ENCODE measurements at regions not wholly inside any gene's neighbourhood (a gene's known extent, or its start where the extent isn't known, plus 50 kb on each side); places are given as distances from the start of the nearest gene placed in this dataset.

GRCh38 chr5:10056228-10056760, 193.4 kb downstream of the ATPSCKMT start:
- intact Hi-C loops (cut with DNase I) = no loop called here
- Histone ChIP-seq H3K36me3 (ENCODE audit: control insufficient read depth in 1 of 2, insufficient read depth in 2 of 2, low read length in 1 of 2) (no peaks in the 10 kb centered on the region), H3K4me3 (ENCODE audit: low read length in 2 of 2) (no peak overlapping the region), H3K27ac (ENCODE audit: low read depth in 1 of 2, low read length in 2 of 2) (no peak overlapping the region), H3K4me1 (ENCODE audit: control insufficient read depth in 1 of 2, insufficient read depth in 2 of 2, low read length in 2 of 2) (no peaks in the 10 kb centered on the region), H3K9me3 (ENCODE audit: control insufficient read depth, low read length) (peaks cover 9% of the 10 kb centered on the region), H3K27me3 (ENCODE audit: control insufficient read depth in 1 of 2, insufficient read depth in 2 of 2, low read length in 1 of 2) (no peaks in the 10 kb centered on the region)
- 78 to 87% methylated on average over 7 of the region's 7 CpGs for WGBS, 2 donors
- ATAC-seq (ENCODE audit: low FRiP score) = no peak
- no peak for DNase-seq

- H3K4me3 ChIP-seq (ENCODE audit: low read length in 2 of 2) = no peak overlapping the region
- H3K36me3 ChIP-seq (ENCODE audit: control insufficient read depth in 1 of 2, insufficient read depth in 2 of 2, low read length in 1 of 2) = no peaks in the 10 kb centered on the region
- no peaks in the 10 kb centered on the region for H3K27me3 ChIP-seq (ENCODE audit: control insufficient read depth in 1 of 2, insufficient read depth in 2 of 2, low read length in 1 of 2)
- ATAC-seq (ENCODE audit: low FRiP score) (no peak), DNase-seq (no peak)
- no peaks in the 10 kb centered on the region for H3K4me1 ChIP-seq (ENCODE audit: control insufficient read depth in 1 of 2, insufficient read depth in 2 of 2, low read length in 2 of 2)
- intact Hi-C loops (cut with DNase I) = no loop called here
- peaks cover 7% of the 10 kb centered on the region for H3K9me3 ChIP-seq (ENCODE audit: control insufficient read depth, low read length)
- 71 to 72% methylated on average over 1 of the region's 1 CpG for WGBS, 2 donors
- no peak overlapping the region for H3K27ac ChIP-seq (ENCODE audit: low read depth in 1 of 2, low read length in 2 of 2)
These were observed 199.7 kb downstream of the ATPSCKMT start for GRCh38 chr5:10049858-10050455.

GRCh38 chr5:10046676-10047075, 203.0 kb downstream of the ATPSCKMT start:
- ATAC-seq (ENCODE audit: low FRiP score) = no peak
- intact Hi-C loops (cut with DNase I) = no loop called here
- 81 to 82% methylated on average over 7 of the region's 7 CpGs for WGBS, 2 donors
- H3K36me3 ChIP-seq (ENCODE audit: control insufficient read depth in 1 of 2, insufficient read depth in 2 of 2, low read length in 1 of 2) = no peaks in the 10 kb centered on the region
- peaks cover 2% of the 10 kb centered on the region for H3K9me3 ChIP-seq (ENCODE audit: control insufficient read depth, low read length)
- H3K4me1 ChIP-seq (ENCODE audit: control insufficient read depth in 1 of 2, insufficient read depth in 2 of 2, low read length in 2 of 2) = no peaks in the 10 kb centered on the region
- H3K4me3 ChIP-seq (ENCODE audit: low read length in 2 of 2) = no peak overlapping the region
- DNase-seq = no peak
- H3K27ac ChIP-seq (ENCODE audit: low read depth in 1 of 2, low read length in 2 of 2) = no peak overlapping the region
- no peaks in the 10 kb centered on the region for H3K27me3 ChIP-seq (ENCODE audit: control insufficient read depth in 1 of 2, insufficient read depth in 2 of 2, low read length in 1 of 2)

GRCh38 chr5:10045376-10045775, 204.3 kb downstream of the ATPSCKMT start:
- ATAC-seq (ENCODE audit: low FRiP score) = no peak
- Histone ChIP-seq H3K4me3 (ENCODE audit: low read length in 2 of 2) (no peak overlapping the region), H3K27me3 (ENCODE audit: control insufficient read depth in 1 of 2, insufficient read depth in 2 of 2, low read length in 1 of 2) (no peaks in the 10 kb centered on the region), H3K9me3 (ENCODE audit: control insufficient read depth, low read length) (no peaks in the 10 kb centered on the region), H3K4me1 (ENCODE audit: control insufficient read depth in 1 of 2, insufficient read depth in 2 of 2, low read length in 2 of 2) (no peaks in the 10 kb centered on the region), H3K36me3 (ENCODE audit: control insufficient read depth in 1 of 2, insufficient read depth in 2 of 2, low read length in 1 of 2) (no peaks in the 10 kb centered on the region), H3K27ac (ENCODE audit: low read depth in 1 of 2, low read length in 2 of 2) (no peak overlapping the region)
- 96 to 97% methylated on average over 6 of the region's 6 CpGs for WGBS, 2 donors
- intact Hi-C loops (cut with DNase I) = no loop called here
- no peak for DNase-seq

GRCh38 chr5:10036136-10036815, 213.4 kb downstream of the ATPSCKMT start:
- Histone ChIP-seq H3K4me3 (ENCODE audit: low read length in 2 of 2) (no peak overlapping the region), H3K27ac (ENCODE audit: low read depth in 1 of 2, low read length in 2 of 2) (no peak overlapping the region), H3K4me1 (ENCODE audit: control insufficient read depth in 1 of 2, insufficient read depth in 2 of 2, low read length in 2 of 2) (no peaks in the 10 kb centered on the region), H3K9me3 (ENCODE audit: control insufficient read depth, low read length) (no peaks in the 10 kb centered on the region), H3K27me3 (ENCODE audit: control insufficient read depth in 1 of 2, insufficient read depth in 2 of 2, low read length in 1 of 2) (no peaks in the 10 kb centered on the region), H3K36me3 (ENCODE audit: control insufficient read depth in 1 of 2, insufficient read depth in 2 of 2, low read length in 1 of 2) (no peaks in the 10 kb centered on the region)
- ATAC-seq (ENCODE audit: low FRiP score) = no peak
- DNase-seq = no peak
- intact Hi-C loops (cut with DNase I) = no loop called here
- 92 to 93% methylated on average over 3 of the region's 3 CpGs for WGBS, 2 donors

GRCh38 chr5:10034001-10034400, 215.7 kb downstream of the ATPSCKMT start:
- intact Hi-C loops (cut with DNase I) = no loop called here
- H3K36me3 ChIP-seq (ENCODE audit: control insufficient read depth in 1 of 2, insufficient read depth in 2 of 2, low read length in 1 of 2) = no peaks in the 10 kb centered on the region
- no peaks in the 10 kb centered on the region for H3K4me1 ChIP-seq (ENCODE audit: control insufficient read depth in 1 of 2, insufficient read depth in 2 of 2, low read length in 2 of 2)
- H3K9me3 ChIP-seq (ENCODE audit: control insufficient read depth, low read length) = peaks cover 2% of the 10 kb centered on the region
- ATAC-seq (ENCODE audit: low FRiP score) (no peak), DNase-seq (no peak)
- H3K27ac ChIP-seq (ENCODE audit: low read depth in 1 of 2, low read length in 2 of 2) = no peak overlapping the region
- 60% methylated on average over 8 of the region's 8 CpGs for WGBS, 2 donors
- no peaks in the 10 kb centered on the region for H3K27me3 ChIP-seq (ENCODE audit: control insufficient read depth in 1 of 2, insufficient read depth in 2 of 2, low read length in 1 of 2)
- H3K4me3 ChIP-seq (ENCODE audit: low read length in 2 of 2) = no peak overlapping the region

GRCh38 chr5:10031817-10032216, 217.9 kb downstream of the ATPSCKMT start:
- ATAC-seq (ENCODE audit: low FRiP score) (no peak), DNase-seq (no peak)
- WGBS, 2 donors = 96 to 97% methylated on average over 2 of the region's 2 CpGs
- H3K27me3 ChIP-seq (ENCODE audit: control insufficient read depth in 1 of 2, insufficient read depth in 2 of 2, low read length in 1 of 2) = no peaks in the 10 kb centered on the region
- no peaks in the 10 kb centered on the region for H3K4me1 ChIP-seq (ENCODE audit: control insufficient read depth in 1 of 2, insufficient read depth in 2 of 2, low read length in 2 of 2)
- no peaks in the 10 kb centered on the region for H3K36me3 ChIP-seq (ENCODE audit: control insufficient read depth in 1 of 2, insufficient read depth in 2 of 2, low read length in 1 of 2)
- peaks cover 2% of the 10 kb centered on the region for H3K9me3 ChIP-seq (ENCODE audit: control insufficient read depth, low read length)
- H3K4me3 ChIP-seq (ENCODE audit: low read length in 2 of 2) = no peak overlapping the region
- H3K27ac ChIP-seq (ENCODE audit: low read depth in 1 of 2, low read length in 2 of 2) = no peak overlapping the region
- intact Hi-C loops (cut with DNase I) = no loop called here

GRCh38 chr5:10030219-10030831, 219.4 kb downstream of the ATPSCKMT start:
- ATAC-seq (ENCODE audit: low FRiP score) (no peak), DNase-seq (no peak)
- H3K4me3 ChIP-seq (ENCODE audit: low read length in 2 of 2) = no peak overlapping the region

GRCh38 chr5:10023494-10023893, 226.2 kb downstream of the ATPSCKMT start:
- no peaks in the 10 kb centered on the region for H3K9me3 ChIP-seq (ENCODE audit: control insufficient read depth, low read length)
- WGBS, 2 donors = 92 to 93% methylated on average over 3 of the region's 3 CpGs
- no peaks in the 10 kb centered on the region for H3K4me1 ChIP-seq (ENCODE audit: control insufficient read depth in 1 of 2, insufficient read depth in 2 of 2, low read length in 2 of 2)
- no peaks in the 10 kb centered on the region for H3K36me3 ChIP-seq (ENCODE audit: control insufficient read depth in 1 of 2, insufficient read depth in 2 of 2, low read length in 1 of 2)
- DNase-seq (no peak), ATAC-seq (ENCODE audit: low FRiP score) (no peak)
- H3K4me3 ChIP-seq (ENCODE audit: low read length in 2 of 2) = no peak overlapping the region
- no peaks in the 10 kb centered on the region for H3K27me3 ChIP-seq (ENCODE audit: control insufficient read depth in 1 of 2, insufficient read depth in 2 of 2, low read length in 1 of 2)
- intact Hi-C loops (cut with DNase I) = no loop called here
- H3K27ac ChIP-seq (ENCODE audit: low read depth in 1 of 2, low read length in 2 of 2) = no peak overlapping the region

More at GRCh38 chr5:10030219-10030831, 219.4 kb downstream of the ATPSCKMT start:
- intact Hi-C loops (cut with DNase I) = no loop called here
- H3K9me3 ChIP-seq (ENCODE audit: control insufficient read depth, low read length) = peaks cover 2% of the 10 kb centered on the region
- no peaks in the 10 kb centered on the region for H3K36me3 ChIP-seq (ENCODE audit: control insufficient read depth in 1 of 2, insufficient read depth in 2 of 2, low read length in 1 of 2)
- no peak overlapping the region for H3K27ac ChIP-seq (ENCODE audit: low read depth in 1 of 2, low read length in 2 of 2)
- H3K4me1 ChIP-seq (ENCODE audit: control insufficient read depth in 1 of 2, insufficient read depth in 2 of 2, low read length in 2 of 2) = no peaks in the 10 kb centered on the region
- 82 to 88% methylated on average over 2 of the region's 2 CpGs for WGBS, 2 donors
- H3K27me3 ChIP-seq (ENCODE audit: control insufficient read depth in 1 of 2, insufficient read depth in 2 of 2, low read length in 1 of 2) = no peaks in the 10 kb centered on the region

Data from aorta (tissue), 5 donors.